RCC 7860 (cell line): ENCODE measurements at regions not wholly inside any gene's neighbourhood (a gene's known extent, or its start where the extent isn't known, plus 50 kb on each side); places are given as distances from the start of the nearest gene placed in this dataset.
"Not testable (repeated sequence)": the region's sequence is repeated elsewhere in the genome, so short reads cannot be mapped to it uniquely, and the experiment has no call there.

Experiments
- DNase-seq: peaks from one replicate; pipeline ENCODE4 v3.0.0-alpha.2; 2015; ENCODE audit warnings: low spot score
- FAIRE-seq: peaks from 2 replicates; lab custom pipeline; 2012; peaks lifted over from hg19 to GRCh38; lab: Jason Lieb, UNC

DNA sequence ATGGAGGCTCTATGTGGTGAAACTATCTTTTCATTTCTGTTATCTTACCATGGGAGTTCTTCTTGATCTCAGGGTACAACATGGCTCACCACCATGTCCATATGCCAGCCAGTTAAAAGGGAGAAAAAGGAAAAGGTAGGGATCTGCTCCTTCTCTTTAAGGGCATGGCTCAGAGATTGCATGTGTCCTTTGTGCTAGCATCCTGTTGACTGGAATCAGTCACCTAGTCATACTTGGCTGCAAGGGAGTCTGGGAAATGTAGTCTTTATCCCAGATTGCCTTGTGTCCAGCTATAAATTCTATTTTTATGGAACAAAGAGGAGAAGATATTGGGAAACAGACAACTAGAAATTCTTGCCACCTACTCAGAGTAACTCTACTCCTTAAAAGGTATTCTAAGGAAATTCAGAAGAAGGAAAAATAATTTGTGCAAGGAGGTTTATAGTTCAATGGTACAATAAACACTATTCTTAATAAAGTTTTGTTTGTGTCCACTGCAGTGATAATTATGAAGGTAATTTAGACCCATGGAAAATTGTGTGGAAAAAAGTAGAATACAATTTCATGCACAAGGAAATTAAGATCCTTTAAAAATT, 86.4 kb upstream of the RPH3A start:
- no peak for DNase-seq

GRCh38 chr12:112710414-112710813, 81.1 kb upstream of the RPH3A start:
- DNase-seq (no peak), FAIRE-seq (no peak)

More for the DNA sequence above, 86.4 kb upstream of the RPH3A start:
- no peak for FAIRE-seq

- FAIRE-seq (no peak), DNase-seq (no peak)
Observed at GRCh38 chr12:112711026-112711425, 80.5 kb upstream of the RPH3A start.

GRCh38 chr12:112711507-112711906, 80.0 kb upstream of the RPH3A start:
- DNase-seq (no peak), FAIRE-seq (no peak)

DNA sequence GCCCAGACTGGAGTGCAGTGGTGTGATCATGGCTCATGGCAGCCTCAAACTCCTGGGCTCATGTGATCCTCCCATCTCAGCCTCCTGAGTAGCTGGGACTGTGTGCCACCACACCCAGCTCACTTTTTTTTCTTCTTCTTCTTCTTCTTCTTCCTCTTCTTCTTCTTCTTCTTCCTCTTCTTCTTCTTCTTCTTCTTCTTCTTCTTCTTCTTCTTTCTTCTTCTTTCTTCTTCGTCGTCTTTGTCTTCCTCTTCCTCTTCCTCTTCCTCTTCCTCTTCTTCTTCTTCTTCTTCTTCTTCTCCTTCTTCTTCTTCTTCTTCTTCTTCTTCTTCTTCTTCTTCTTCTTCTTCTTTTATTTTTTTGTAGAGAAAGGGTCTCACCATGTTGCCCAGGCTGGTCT, 78.8 kb upstream of the RPH3A start:
- not testable (repeated sequence) for DNase-seq, FAIRE-seq

GRCh38 chr12:112713471-112713870, 78.1 kb upstream of the RPH3A start:
- no peak for FAIRE-seq
- DNase-seq: no peak

- FAIRE-seq: no peak
- DNase-seq: no peak
Observed at GRCh38 chr12:112714166-112714710, 77.3 kb upstream of the RPH3A start.

DNA sequence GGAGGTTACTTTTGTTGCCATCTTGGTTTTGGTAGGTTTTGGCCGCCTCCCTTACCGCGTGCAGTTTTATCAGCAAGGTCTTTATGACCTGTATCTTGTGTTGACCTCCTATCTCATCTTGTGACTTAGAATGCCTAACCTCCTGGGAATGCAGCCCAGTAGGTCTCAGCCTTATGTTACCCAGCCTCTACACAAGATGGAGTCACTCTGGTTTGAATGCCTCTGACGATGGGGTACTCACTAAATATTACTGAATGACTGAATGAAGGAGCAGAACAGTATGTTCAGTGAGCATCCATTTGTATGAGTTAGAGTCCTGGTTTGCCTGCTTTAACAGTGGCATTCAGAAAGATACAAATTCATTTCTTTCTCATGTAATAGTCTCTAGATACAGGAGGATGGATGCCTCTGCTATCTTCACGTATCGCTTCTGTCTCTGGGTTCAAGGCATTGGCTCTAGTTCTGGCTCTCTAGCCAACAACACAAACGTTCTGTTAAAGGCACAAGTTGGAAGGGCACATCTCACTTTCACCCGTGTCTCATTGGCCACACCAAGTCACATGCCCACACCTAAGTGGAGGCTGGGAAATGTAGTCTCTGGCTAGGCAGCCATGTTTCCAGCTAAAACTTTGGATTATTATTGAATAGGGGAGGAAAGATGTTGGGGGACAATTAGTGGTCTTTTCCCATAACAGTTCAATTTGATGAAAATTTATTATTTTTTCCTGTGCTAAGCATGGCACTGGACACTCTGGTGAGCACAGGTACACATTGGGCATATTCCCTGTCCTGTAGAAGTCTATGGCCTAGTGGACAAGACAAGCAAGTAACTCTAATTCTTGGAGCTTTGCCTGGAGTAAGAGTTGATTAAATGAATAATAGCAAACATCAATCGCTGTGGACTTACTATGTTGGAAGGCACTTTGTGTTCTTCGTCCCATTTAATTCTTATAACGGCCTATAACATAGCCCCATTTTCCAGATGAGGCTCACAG, 75.2 kb upstream of the RPH3A start:
- DNase-seq (no peak), FAIRE-seq (no peak)

GRCh38 chr12:112728864-112729263, 62.7 kb upstream of the RPH3A start:
- DNase-seq (no peak), FAIRE-seq (no peak)

GRCh38 chr12:112734859-112735695, 56.5 kb upstream of the RPH3A start:
- no peak for FAIRE-seq

GRCh38 chr12:112738531-112738930, 53.0 kb upstream of the RPH3A start:
- FAIRE-seq (no peak), DNase-seq (no peak)

More at GRCh38 chr12:112734859-112735695, 56.5 kb upstream of the RPH3A start:
- no peak for DNase-seq

GRCh38 chr12:112740387-112740934, 51.1 kb upstream of the RPH3A start:
- DNase-seq: no peak
- no peak for FAIRE-seq

DNA sequence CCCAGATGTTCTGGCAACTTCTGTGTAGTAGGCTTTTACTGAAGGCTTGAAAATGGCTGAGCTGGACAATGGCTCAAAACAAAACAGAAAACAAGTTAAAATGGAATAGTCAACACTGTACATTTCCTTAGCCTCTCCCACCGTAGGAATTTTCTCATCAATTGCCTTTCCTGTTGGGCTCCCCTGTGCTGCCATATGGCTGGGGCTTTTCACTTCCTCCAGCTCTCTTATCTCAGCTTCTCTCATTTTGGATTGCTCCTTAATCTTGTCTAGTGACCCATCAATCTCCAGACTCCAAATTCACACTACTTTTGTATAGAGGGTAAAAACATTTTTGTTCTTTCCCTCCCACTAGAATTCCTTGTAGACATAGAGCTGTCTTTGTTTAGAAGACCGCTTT, 50.4 kb upstream of the RPH3A start:
- DNase-seq (no peak), FAIRE-seq (no peak)
